ENCODE measurements at regions not wholly inside any gene's neighbourhood (a gene's known extent, or its start where the extent isn't known, plus 50 kb on each side); places are given as distances from the start of the nearest gene placed in this dataset.
A peak's percentile ranks its signal among the peaks of the same experiment; 100 is the strongest.

DNA sequence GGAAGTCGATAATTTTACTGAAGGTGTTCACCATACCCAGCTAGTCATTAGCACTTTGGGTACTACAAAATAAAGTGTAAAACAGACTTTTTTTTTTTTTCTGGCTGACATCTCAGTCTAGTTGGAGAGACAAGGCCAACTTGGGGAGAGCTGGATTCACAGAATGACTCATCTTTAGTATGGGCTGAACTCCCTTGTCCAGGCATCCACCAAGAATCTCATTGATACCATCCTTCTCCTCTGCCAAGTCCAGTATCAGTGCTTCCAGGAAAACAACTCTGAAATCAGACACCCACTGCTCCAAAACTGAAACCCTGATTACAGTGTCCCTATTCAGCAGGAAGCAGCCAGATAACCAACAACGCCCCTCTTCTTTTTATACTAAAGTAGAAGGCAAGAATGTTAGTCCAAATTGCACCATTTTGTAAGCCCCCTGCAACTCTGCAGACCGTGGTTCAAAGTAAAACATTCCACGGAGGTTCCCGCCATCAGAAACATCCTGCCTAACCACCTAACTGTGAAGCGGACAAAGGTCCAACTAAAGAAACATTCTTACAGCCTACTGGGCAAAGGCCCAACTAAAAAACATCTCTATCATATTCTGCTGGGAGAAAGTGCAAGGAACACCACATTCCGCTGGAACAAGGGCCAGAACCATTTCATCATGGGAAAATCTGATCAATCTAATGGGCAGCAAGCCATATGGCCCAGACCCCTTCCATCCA lies 728.2 kb downstream of the BRINP1 start:
- Mint-ChIP-seq H3K9me3 (ENCODE audit: low read depth) (peaks cover 19% of the 10 kb centered on the region), H3K36me3 (ENCODE audit: insufficient read depth) (peaks cover 3% of the 10 kb centered on the region), H3K27ac (no peak overlapping the region), H3K4me1 (ENCODE audit: low read depth) (peaks cover 10% of the 10 kb centered on the region), H3K4me3 (ENCODE audit: low read depth) (no peak overlapping the region), H3K27me3 (no peaks in the 10 kb centered on the region)
- TF ChIP-seq, protein P1, sequence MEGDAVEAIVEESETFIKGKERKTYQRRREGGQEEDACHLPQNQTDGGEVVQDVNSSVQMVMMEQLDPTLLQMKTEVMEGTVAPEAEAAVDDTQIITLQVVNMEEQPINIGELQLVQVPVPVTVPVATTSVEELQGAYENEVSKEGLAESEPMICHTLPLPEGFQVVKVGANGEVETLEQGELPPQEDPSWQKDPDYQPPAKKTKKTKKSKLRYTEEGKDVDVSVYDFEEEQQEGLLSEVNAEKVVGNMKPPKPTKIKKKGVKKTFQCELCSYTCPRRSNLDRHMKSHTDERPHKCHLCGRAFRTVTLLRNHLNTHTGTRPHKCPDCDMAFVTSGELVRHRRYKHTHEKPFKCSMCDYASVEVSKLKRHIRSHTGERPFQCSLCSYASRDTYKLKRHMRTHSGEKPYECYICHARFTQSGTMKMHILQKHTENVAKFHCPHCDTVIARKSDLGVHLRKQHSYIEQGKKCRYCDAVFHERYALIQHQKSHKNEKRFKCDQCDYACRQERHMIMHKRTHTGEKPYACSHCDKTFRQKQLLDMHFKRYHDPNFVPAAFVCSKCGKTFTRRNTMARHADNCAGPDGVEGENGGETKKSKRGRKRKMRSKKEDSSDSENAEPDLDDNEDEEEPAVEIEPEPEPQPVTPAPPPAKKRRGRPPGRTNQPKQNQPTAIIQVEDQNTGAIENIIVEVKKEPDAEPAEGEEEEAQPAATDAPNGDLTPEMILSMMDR (IDR thresholded peaks at IDR 0.05; ENCODE audit: unreplicated experiment) = no peak
- no peak for DNase-seq (ENCODE audit: low spot score, unreplicated experiment)

DNA sequence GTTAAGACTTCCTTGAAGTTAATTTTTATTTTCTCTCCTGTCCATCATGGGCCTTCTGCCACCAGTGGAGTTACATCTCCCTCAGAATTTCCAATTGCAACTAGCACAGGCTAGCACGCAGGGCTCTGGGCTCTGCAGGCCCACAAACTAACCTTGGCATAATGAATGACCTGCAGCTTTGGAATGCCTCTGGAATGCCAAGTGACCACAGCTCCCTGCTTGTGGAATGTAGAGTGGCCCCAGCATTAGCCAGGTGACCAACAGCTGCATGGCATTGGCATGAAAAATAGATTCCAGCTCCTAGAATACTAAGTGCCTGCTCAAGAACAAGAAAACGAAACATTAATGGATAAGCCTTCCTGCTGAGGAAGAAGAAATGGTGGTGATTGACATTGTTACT lies 726.1 kb downstream of the BRINP1 start:
- TF ChIP-seq, protein P1 (IDR thresholded peaks at IDR 0.05; ENCODE audit: unreplicated experiment) = no peak
- peaks cover 10% of the 10 kb centered on the region for H3K4me1 Mint-ChIP-seq (ENCODE audit: low read depth)
- H3K27ac Mint-ChIP-seq = peak overlapping the region; percentile 74

DNA sequence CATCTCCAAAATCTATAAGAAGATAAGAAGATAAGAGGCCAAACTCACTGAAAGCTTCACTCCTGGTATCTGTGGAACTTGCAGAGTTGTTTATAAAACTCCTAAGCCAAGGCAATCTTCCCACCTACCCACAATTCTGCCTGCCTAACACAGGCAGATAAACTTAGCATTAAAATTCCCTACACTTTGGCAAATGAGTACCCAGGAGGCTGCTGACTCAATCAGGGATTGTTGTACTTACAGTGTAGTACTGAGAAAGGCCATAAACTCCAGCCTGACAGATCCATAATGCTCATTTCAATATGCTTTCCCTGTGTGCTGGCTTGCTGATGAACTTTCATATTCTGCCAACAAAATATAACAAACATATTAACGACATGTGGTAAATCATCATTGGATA lies 725.2 kb downstream of the BRINP1 start:
- no peaks in the 10 kb centered on the region for H3K27me3 Mint-ChIP-seq
- H3K4me3 Mint-ChIP-seq (ENCODE audit: low read depth) = no peak overlapping the region
- H3K4me1 Mint-ChIP-seq (ENCODE audit: low read depth) = peaks cover 10% of the 10 kb centered on the region
- TF ChIP-seq, protein P1 (IDR thresholded peaks at IDR 0.05; ENCODE audit: unreplicated experiment) = no peak
- H3K27ac Mint-ChIP-seq = no peak overlapping the region
- DNase-seq (ENCODE audit: low spot score, unreplicated experiment) = no peak
- H3K36me3 Mint-ChIP-seq (ENCODE audit: insufficient read depth) = no peaks in the 10 kb centered on the region
- H3K9me3 Mint-ChIP-seq (ENCODE audit: low read depth) = peaks cover 14% of the 10 kb centered on the region

More for the DNA sequence above, 726.1 kb downstream of the BRINP1 start:
- DNase-seq (ENCODE audit: low spot score, unreplicated experiment) = peak; percentile 13
- peaks cover 3% of the 10 kb centered on the region for H3K36me3 Mint-ChIP-seq (ENCODE audit: insufficient read depth)
- H3K27me3 Mint-ChIP-seq = no peaks in the 10 kb centered on the region
- peaks cover 24% of the 10 kb centered on the region for H3K9me3 Mint-ChIP-seq (ENCODE audit: low read depth)
- peak overlapping the region; percentile 6 for H3K4me3 Mint-ChIP-seq (ENCODE audit: low read depth)

DNA sequence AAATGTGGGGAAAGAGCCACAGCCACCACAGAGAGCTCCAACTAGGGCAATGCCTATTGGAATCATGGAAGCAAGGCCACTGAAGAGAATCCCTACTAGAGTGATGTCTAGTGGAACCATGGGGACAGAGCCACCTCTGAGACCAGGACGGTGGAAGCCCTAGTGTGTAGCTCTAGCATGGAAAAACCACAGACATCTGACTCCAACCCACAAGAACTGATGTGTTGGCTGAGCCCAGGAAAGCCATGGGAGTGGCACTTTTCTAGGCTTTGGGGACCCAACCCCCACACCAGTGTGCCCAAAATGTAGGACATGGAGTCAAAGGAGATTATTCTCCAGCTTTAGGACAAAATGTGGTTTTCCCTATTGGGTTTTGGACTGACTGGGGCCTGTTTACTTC lies 721.9 kb downstream of the BRINP1 start:
- Mint-ChIP-seq H3K9me3 (ENCODE audit: low read depth) (peaks cover 14% of the 10 kb centered on the region), H3K4me1 (ENCODE audit: low read depth) (peaks cover 10% of the 10 kb centered on the region), H3K4me3 (ENCODE audit: low read depth) (no peak overlapping the region), H3K36me3 (ENCODE audit: insufficient read depth) (no peaks in the 10 kb centered on the region), H3K27me3 (no peaks in the 10 kb centered on the region), H3K27ac (no peak overlapping the region)
- no peak for DNase-seq (ENCODE audit: low spot score, unreplicated experiment)
- TF ChIP-seq, protein P1 (IDR thresholded peaks at IDR 0.05; ENCODE audit: unreplicated experiment) = no peak

DNA sequence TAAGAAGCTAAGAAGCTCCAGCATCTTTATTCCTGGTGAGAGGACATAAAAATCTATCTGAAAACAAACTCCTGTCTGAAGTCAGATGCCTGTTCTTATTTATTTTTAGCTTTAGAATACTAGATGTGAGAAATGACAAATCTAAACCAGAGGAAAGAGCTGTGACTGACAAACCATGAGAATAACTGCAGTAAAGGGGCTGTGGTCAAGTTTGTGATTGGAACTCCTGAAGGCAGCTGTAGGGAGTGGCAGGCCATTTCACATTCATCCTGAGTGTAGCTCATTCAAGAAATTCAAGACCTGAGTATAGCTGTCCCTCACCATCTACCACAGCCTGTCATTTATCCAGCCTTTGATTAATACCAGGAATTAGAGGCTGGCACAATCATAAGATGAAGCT lies 718.8 kb downstream of the BRINP1 start:
- H3K4me1 Mint-ChIP-seq (ENCODE audit: low read depth) = no peaks in the 10 kb centered on the region
- no peak overlapping the region for H3K27ac Mint-ChIP-seq
- no peaks in the 10 kb centered on the region for H3K36me3 Mint-ChIP-seq (ENCODE audit: insufficient read depth)
- TF ChIP-seq, protein P1 (IDR thresholded peaks at IDR 0.05; ENCODE audit: unreplicated experiment) = no peak
- no peak for DNase-seq (ENCODE audit: low spot score, unreplicated experiment)
- H3K9me3 Mint-ChIP-seq (ENCODE audit: low read depth) = peaks cover 11% of the 10 kb centered on the region
- H3K27me3 Mint-ChIP-seq = no peaks in the 10 kb centered on the region
- H3K4me3 Mint-ChIP-seq (ENCODE audit: low read depth) = no peak overlapping the region

Data from progenitor cell of endocrine pancreas (in vitro differentiated cells).